Activated CD4-positive, alpha-beta T cell treated with anti-CD3 and anti-CD28 coated beads, Interleukin-2, amount 50 U/mL, for 16 hours (primary cell): ENCODE measurements at regions not wholly inside any gene's neighbourhood (a gene's known extent, or its start where the extent isn't known, plus 50 kb on each side); places are given as distances from the start of the nearest gene placed in this dataset.
A peak's percentile ranks its signal among the peaks of the same experiment; 100 is the strongest.
"Not testable (repeated sequence)": the region's sequence is repeated elsewhere in the genome, so short reads cannot be mapped to it uniquely, and the experiment has no call there.

ENCODE experiments used
- DNase-seq: peaks from one replicate; pipeline ENCODE4 v3.0.0-alpha.2; 2020

- DNase-seq, result not testable (repeated sequence)
These were observed 50.5 kb upstream of the MED13L start for GRCh38 chr12:116327992-116328391.

GRCh38 chr12:116331876-116332275 lies 54.4 kb upstream of the MED13L start:
- no peak for DNase-seq

- DNase-seq, result no peak
These were observed 55.4 kb upstream of the MED13L start for GRCh38 chr12:116332705-116333380.

GRCh38 chr12:116333402-116333801 lies 55.9 kb upstream of the MED13L start:
- DNase-seq, result no peak

GRCh38 chr12:116336542-116337065 lies 59.1 kb upstream of the MED13L start:
- peak; percentile 22 for DNase-seq

GRCh38 chr12:116337312-116337711 lies 59.8 kb upstream of the MED13L start:
- DNase-seq, result no peak

GRCh38 chr12:116338064-116338846 lies 60.8 kb upstream of the MED13L start:
- DNase-seq, result no peak

GRCh38 chr12:116339062-116339461 lies 61.6 kb upstream of the MED13L start:
- DNase-seq, result no peak

GRCh38 chr12:116339800-116340371 lies 62.4 kb upstream of the MED13L start:
- DNase-seq, result no peak

- DNase-seq, result no peak
These were observed 65.9 kb upstream of the MED13L start for GRCh38 chr12:116343331-116343884.

GRCh38 chr12:116346222-116346621 lies 68.7 kb upstream of the MED13L start:
- no peak for DNase-seq

GRCh38 chr12:116346741-116347140 lies 69.2 kb upstream of the MED13L start:
- no peak for DNase-seq

GRCh38 chr12:116347265-116347664 lies 69.8 kb upstream of the MED13L start:
- no peak for DNase-seq

GRCh38 chr12:116352315-116352835 lies 74.9 kb upstream of the MED13L start:
- DNase-seq, result no peak

GRCh38 chr12:116353958-116354357 lies 76.5 kb upstream of the MED13L start:
- DNase-seq, result no peak

- DNase-seq, result no peak
These were observed 77.0 kb upstream of the MED13L start for GRCh38 chr12:116354534-116354933.

GRCh38 chr12:116354950-116355783 lies 77.7 kb upstream of the MED13L start:
- DNase-seq, result no peak

GRCh38 chr12:116358536-116358892 lies 81.0 kb upstream of the MED13L start:
- no peak for DNase-seq

- peak; percentile 72 for DNase-seq
These were observed 81.6 kb upstream of the MED13L start for GRCh38 chr12:116358893-116359761.

- peak; percentile 15 for DNase-seq
These were observed 83.3 kb upstream of the MED13L start for GRCh38 chr12:116360579-116361413.
